ENCODE measurements at regions not wholly inside any gene's neighbourhood (a gene's known extent, or its start where the extent isn't known, plus 50 kb on each side); places are given as distances from the start of the nearest gene placed in this dataset.

- DNase-seq (ENCODE audit: low read depth): no peak
- no peak for TF ChIP-seq CTCF (conservative IDR thresholded peaks at IDR 0.05; ENCODE audit: low read depth, low read length)
- H3K4me3 ChIP-seq (ENCODE audit: low read depth, low read length): no peak overlapping the region
Measured at GRCh38 chr11:129308241-129308865, 67.3 kb upstream of the BARX2 start.

GRCh38 chr11:129307162-129307561, 68.5 kb upstream of the BARX2 start:
- no peak overlapping the region for H3K4me3 ChIP-seq (ENCODE audit: low read depth, low read length)
- no peak for DNase-seq (ENCODE audit: low read depth)
- no peak for TF ChIP-seq CTCF (conservative IDR thresholded peaks at IDR 0.05; ENCODE audit: low read depth, low read length)

DNA sequence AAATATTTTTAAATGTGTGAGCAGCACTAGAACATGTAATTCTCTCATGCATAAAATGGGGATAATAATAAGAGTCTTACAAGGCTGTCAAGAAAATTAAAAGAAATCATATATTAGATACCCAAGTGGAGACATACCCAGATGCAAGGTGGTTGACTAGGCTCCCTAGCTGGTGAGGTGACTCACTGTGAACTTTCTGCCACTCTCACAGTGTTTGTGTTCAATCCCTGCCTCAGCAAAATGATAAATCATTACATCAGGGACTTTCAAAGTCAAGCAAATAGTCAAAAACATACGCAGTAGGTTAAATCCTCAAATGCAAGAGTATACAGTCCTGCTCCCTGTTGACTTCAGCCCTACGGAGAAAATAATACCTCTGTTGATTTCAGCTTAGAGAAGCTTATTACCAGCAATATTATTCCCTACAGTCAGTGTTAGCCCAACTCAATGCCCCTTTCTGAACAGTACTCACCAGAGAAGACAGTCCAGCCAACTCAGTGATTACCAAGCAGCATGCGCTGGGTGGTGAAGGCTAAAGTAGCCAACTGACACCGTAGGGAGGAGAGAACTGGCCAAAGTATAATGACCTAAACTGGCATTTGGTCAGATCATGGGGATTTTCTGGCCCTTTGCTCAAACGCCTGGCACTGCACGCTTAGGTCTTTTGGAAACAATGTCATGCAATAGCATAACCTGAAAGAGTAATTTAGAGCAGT, 73.1 kb upstream of the BARX2 start:
- no peak overlapping the region for H3K4me3 ChIP-seq (ENCODE audit: low read depth, low read length)
- TF ChIP-seq CTCF (conservative IDR thresholded peaks at IDR 0.05; ENCODE audit: low read depth, low read length): no peak
- DNase-seq (ENCODE audit: low read depth): no peak

- no peak overlapping the region for H3K4me3 ChIP-seq (ENCODE audit: low read depth, low read length)
- TF ChIP-seq CTCF (conservative IDR thresholded peaks at IDR 0.05; ENCODE audit: low read depth, low read length): no peak
- DNase-seq (ENCODE audit: low read depth): no peak
Measured at GRCh38 chr11:129300099-129300498, 75.5 kb upstream of the BARX2 start.

DNA sequence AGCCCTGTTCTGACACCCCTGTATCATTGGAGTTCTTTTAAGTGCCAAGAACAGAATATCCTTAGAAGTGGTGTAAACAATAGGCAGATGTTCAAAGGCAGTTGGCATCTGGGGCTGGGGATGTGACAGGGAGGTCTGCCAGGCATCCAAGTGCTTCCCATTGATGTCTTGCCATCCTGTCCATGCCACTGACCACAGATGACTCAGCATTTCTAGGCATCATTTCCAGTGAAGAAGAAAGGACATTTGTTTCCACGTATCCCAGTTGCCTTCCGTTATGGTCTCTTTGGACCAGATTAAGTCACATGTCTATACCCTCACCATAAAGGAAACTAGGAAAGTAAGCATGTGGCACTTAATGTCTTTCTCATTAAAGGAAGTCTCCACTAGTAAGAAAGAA, 76.7 kb upstream of the BARX2 start:
- no peak overlapping the region for H3K4me3 ChIP-seq (ENCODE audit: low read depth, low read length)
- no peak for DNase-seq (ENCODE audit: low read depth)
- no peak for TF ChIP-seq CTCF (conservative IDR thresholded peaks at IDR 0.05; ENCODE audit: low read depth, low read length)

DNA sequence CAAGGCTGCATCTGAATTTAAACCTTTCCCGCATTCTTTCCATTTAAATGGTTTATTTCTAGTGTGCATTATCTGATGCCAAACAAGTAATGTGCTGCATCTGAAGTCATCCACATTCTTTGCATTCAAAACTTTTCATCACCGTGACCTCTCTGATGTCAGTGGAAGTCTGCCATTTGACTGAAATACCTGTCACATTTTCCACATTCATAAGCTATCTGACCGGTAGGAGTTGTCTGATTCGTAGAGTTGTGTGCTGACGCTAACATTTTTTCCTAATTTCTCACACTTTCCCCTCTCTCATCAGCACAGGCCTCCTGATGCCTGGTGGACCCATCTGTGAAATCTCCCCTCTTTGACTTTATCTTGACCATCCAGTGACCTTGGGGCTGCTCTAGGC, 79.9 kb upstream of the BARX2 start:
- no peak for DNase-seq (ENCODE audit: low read depth)
- no peak overlapping the region for H3K4me3 ChIP-seq (ENCODE audit: low read depth, low read length)
- no peak for TF ChIP-seq CTCF (conservative IDR thresholded peaks at IDR 0.05; ENCODE audit: low read depth, low read length)

GRCh38 chr11:129292771-129293170, 82.9 kb upstream of the BARX2 start:
- H3K4me3 ChIP-seq (ENCODE audit: low read depth, low read length): no peak overlapping the region
- TF ChIP-seq CTCF (conservative IDR thresholded peaks at IDR 0.05; ENCODE audit: low read depth, low read length): no peak

More at GRCh38 chr11:129292771-129293170, 82.9 kb upstream of the BARX2 start:
- DNase-seq (ENCODE audit: low read depth): no peak

Data from epithelial cell of proximal tubule (primary cell).